H9 (cell line): ENCODE measurements at regions not wholly inside any gene's neighbourhood (a gene's known extent, or its start where the extent isn't known, plus 50 kb on each side); places are given as distances from the start of the nearest gene placed in this dataset.

Experiments
- DNase-seq: peaks from one replicate; pipeline ENCODE4 v3.0.0-alpha.2; 2017
- H2AFZ ChIP-seq: one replicate; pipeline ENCODE4 v1.6.1; 2013; ENCODE audit warnings: mild to moderate bottlenecking, low read length, control low read depth, moderate library complexity
- H2AK5ac ChIP-seq: 2 replicates; pipeline ENCODE4 v1.6.1; 2013; ENCODE audit warnings: low read length, control low read depth, mixed read lengths; ENCODE audit not compliant: insufficient read length
- H2BK120ac ChIP-seq: one replicate; pipeline ENCODE4 v1.6.1; 2013; ENCODE audit warnings: low read depth, mild to moderate bottlenecking, low read length, control low read depth, inconsistent platforms; ENCODE audit not compliant: poor library complexity, severe bottlenecking
- H2BK12ac ChIP-seq: 2 replicates; pipeline ENCODE4 v1.6.1; 2013; ENCODE audit warnings: low read length, control low read depth, mixed read lengths, low read depth; ENCODE audit not compliant: insufficient read length
- H2BK15ac ChIP-seq: 2 replicates; pipeline ENCODE4 v1.6.1; 2013; ENCODE audit warnings: low read depth, low read length, control low read depth
- H2BK20ac ChIP-seq: one replicate; pipeline ENCODE4 v1.6.1; 2013; ENCODE audit warnings: low read depth, mild to moderate bottlenecking, low read length, control low read depth, inconsistent platforms; ENCODE audit not compliant: poor library complexity, severe bottlenecking
- H2BK5ac ChIP-seq: 2 replicates; pipeline ENCODE4 v1.6.1; 2013; ENCODE audit warnings: low read length, control low read depth, mixed read lengths; ENCODE audit not compliant: insufficient read length
- H3K14ac ChIP-seq: 2 replicates; pipeline ENCODE4 v1.6.1; 2013; ENCODE audit warnings: low read length, control low read depth; ENCODE audit not compliant: insufficient read depth
- H3K18ac ChIP-seq: 2 replicates; pipeline ENCODE4 v1.6.1; 2013; ENCODE audit warnings: low read depth, mild to moderate bottlenecking, mixed read lengths, low read length, control low read depth; ENCODE audit not compliant: insufficient read length
- H3K23ac ChIP-seq: 2 replicates; pipeline ENCODE4 v1.6.1; 2013; ENCODE audit warnings: low read length, control low read depth, mixed read lengths, low read depth; ENCODE audit not compliant: insufficient read length
- H3K23me2 ChIP-seq: 2 replicates; pipeline ENCODE4 v1.6.1; 2013; ENCODE audit warnings: low read depth, mild to moderate bottlenecking, mixed read lengths, low read length, control low read depth; ENCODE audit not compliant: insufficient read length, poor library complexity, severe bottlenecking
- H3K27ac ChIP-seq: 2 replicates; pipeline ENCODE4 v1.5.1; 2013; ENCODE audit warnings: low read length, control low read depth, mixed read lengths, low read depth; ENCODE audit not compliant: insufficient read length
- H3K27me3 ChIP-seq: 2 replicates; pipeline ENCODE4 v1.6.1; 2013; ENCODE audit warnings: low read length, control low read depth, inconsistent platforms; ENCODE audit not compliant: insufficient read depth
- H3K4ac ChIP-seq: 2 replicates; pipeline ENCODE4 v1.6.1; 2013; ENCODE audit warnings: low read depth, mild to moderate bottlenecking, control low read depth, inconsistent platforms, low read length, moderate library complexity
- H3K4me1 ChIP-seq: 2 replicates; pipeline ENCODE4 v1.6.1; 2013; ENCODE audit warnings: low read length, control low read depth, inconsistent platforms; ENCODE audit not compliant: insufficient read depth
- H3K4me2 ChIP-seq: 2 replicates; pipeline ENCODE4 v1.6.1; 2013; ENCODE audit warnings: low read length, control low read depth, mixed read lengths; ENCODE audit not compliant: insufficient read length, insufficient read depth
- H3K56ac ChIP-seq: 2 replicates; pipeline ENCODE4 v1.6.1; 2013; ENCODE audit warnings: low read depth, mild to moderate bottlenecking, mixed read lengths, low read length, control low read depth; ENCODE audit not compliant: insufficient read length
- H3K79me1 ChIP-seq: 2 replicates; pipeline ENCODE4 v1.6.1; 2013; ENCODE audit warnings: low read depth, mild to moderate bottlenecking, moderate library complexity, low read length, control low read depth, inconsistent platforms; ENCODE audit not compliant: insufficient read depth, poor library complexity, severe bottlenecking
- H3K79me2 ChIP-seq: 2 replicates; pipeline ENCODE4 v1.6.1; 2013; ENCODE audit warnings: low read length, control low read depth, inconsistent platforms; ENCODE audit not compliant: insufficient read depth
- H3K9ac ChIP-seq: 2 replicates; pipeline ENCODE4 v1.6.1; 2013; ENCODE audit warnings: low read length, control low read depth, mixed read lengths; ENCODE audit not compliant: insufficient read length; ENCODE audit errors: extremely low read depth
- H3K9me3 ChIP-seq: one replicate; pipeline ENCODE4 v1.6.1; 2013; ENCODE audit warnings: low read depth, low read length, inconsistent platforms; ENCODE audit not compliant: control insufficient read depth
- H3T11ph ChIP-seq: one replicate; pipeline ENCODE4 v1.6.1; 2013; ENCODE audit warnings: mild to moderate bottlenecking, low read length, control low read depth, inconsistent platforms
- H4K20me1 ChIP-seq: one replicate; pipeline ENCODE4 v1.6.1; 2013; ENCODE audit not compliant: control insufficient read depth, insufficient read length, insufficient read depth
- H4K5ac ChIP-seq: 2 replicates; pipeline ENCODE4 v1.6.1; 2013; ENCODE audit warnings: low read depth, mild to moderate bottlenecking, mixed read lengths, low read length, control low read depth; ENCODE audit not compliant: insufficient read length
- H4K8ac ChIP-seq: replicated peaks from 2 replicates; pipeline ENCODE4 v1.6.1; 2013; ENCODE audit warnings: low read length, control low read depth, mixed read lengths, low read depth; ENCODE audit not compliant: insufficient read length
- H4K91ac ChIP-seq: 2 replicates; pipeline ENCODE4 v1.6.1; 2013; ENCODE audit warnings: low read depth, mild to moderate bottlenecking, moderate library complexity, mixed read lengths, low read length, control low read depth; ENCODE audit not compliant: insufficient read length
- H3K27ac Mint-ChIP-seq, 3 experiments: 2 replicates in 2 of 3; 3 replicates in 1 of 3; pipeline ENCODE4 v1.8.0; 2020 to 2021; ENCODE audit warnings: mixed read lengths in 3 of 3, mild to moderate bottlenecking in 1 of 3, moderate library complexity in 1 of 3
- H3K27me3 Mint-ChIP-seq: 2 replicates; pipeline ENCODE4 v1.8.0; 2021; ENCODE audit warnings: low read depth, mild to moderate bottlenecking, moderate library complexity, mixed read lengths
- H3K36me3 Mint-ChIP-seq, 3 experiments: 2 replicates in 2 of 3; 3 replicates in 1 of 3; pipeline ENCODE4 v1.8.0; 2020 to 2021; ENCODE audit warnings: low read depth in 3 of 3, mixed read lengths in 3 of 3; ENCODE audit not compliant: insufficient read depth in 1 of 3
- H3K4me1 Mint-ChIP-seq, 2 experiments: 2 replicates each; pipeline ENCODE4 v1.8.0; 2020; ENCODE audit warnings: mixed read lengths in 2 of 2
- H3K4me3 Mint-ChIP-seq, 2 experiments: 2 replicates in 1 of 2; 3 replicates in 1 of 2; pipeline ENCODE4 v1.8.0; 2020 to 2021; ENCODE audit warnings: mild to moderate bottlenecking in 2 of 2, mixed read lengths in 2 of 2, moderate library complexity in 1 of 2
- H3K9me3 Mint-ChIP-seq, 2 experiments: 2 replicates in 1 of 2; 3 replicates in 1 of 2; pipeline ENCODE4 v1.8.0; 2020; ENCODE audit warnings: mild to moderate bottlenecking in 2 of 2, mixed read lengths in 2 of 2, moderate library complexity in 1 of 2
- CTCF ChIP-seq: fragments of 200-600 bp; sonication (generic); conservative IDR thresholded peaks from 3 replicates; pipeline ENCODE4 v1.8.0; 2021; ENCODE audit warnings: antibody characterized with exemption, mild to moderate bottlenecking
- WGBS: extraction: QIAGEN DNeasy Blood & Tissue Kit; methylation state at CpG from one replicate; pipeline ENCODE4 v1.1.7; 2013; ENCODE audit warnings: missing lambda C conversion rate, low lambda C conversion rate, mixed read lengths; ENCODE audit not compliant: insufficient read length; ENCODE audit errors: extremely low coverage; 5-methylcytosine and 5-hydroxymethylcytosine counted together

GRCh38 chr6:133683606-133684005 is 205.3 kb upstream of the TCF21 start:
- no peaks in the 10 kb centered on the region for H4K20me1 ChIP-seq
- no peak overlapping the region for H2BK120ac ChIP-seq
- H3T11ph ChIP-seq: no peak overlapping the region
- no peak overlapping the region for H3K9ac ChIP-seq
- no peak overlapping the region for H2BK20ac ChIP-seq
- no peak overlapping the region for H2BK5ac ChIP-seq
- H3K79me1 ChIP-seq: no peaks in the 10 kb centered on the region
- Mint-ChIP-seq H3K27ac (no peak overlapping the region), H3K9me3 (no peaks in the 10 kb centered on the region), H3K4me1 (peaks cover 33 to 36% of the 10 kb centered on the region in 2 experiments), H3K27me3 (no peaks in the 10 kb centered on the region), H3K4me3 (no peak overlapping the region), H3K36me3 (no peaks in the 10 kb centered on the region)
- H3K18ac ChIP-seq: no peak overlapping the region
- H3K9me3 ChIP-seq: no peaks in the 10 kb centered on the region
- no peak overlapping the region for H3K4me2 ChIP-seq
- no peak for TF ChIP-seq CTCF
- no peaks in the 10 kb centered on the region for H3K79me2 ChIP-seq
- no peak overlapping the region for H2AFZ ChIP-seq
- H2BK12ac ChIP-seq: no peak overlapping the region
- H4K8ac ChIP-seq: no peak overlapping the region
- H3K23ac ChIP-seq: no peak overlapping the region
- no peak overlapping the region for H4K91ac ChIP-seq
- H3K27ac ChIP-seq: no peak overlapping the region
- H2BK15ac ChIP-seq: no peak overlapping the region
- H3K14ac ChIP-seq: no peak overlapping the region
- no peaks in the 10 kb centered on the region for H3K23me2 ChIP-seq
- H3K4ac ChIP-seq: no peak overlapping the region
- H3K4me1 ChIP-seq: peaks cover 14% of the 10 kb centered on the region; the same call in 1 of the 2 replicates
- no peaks in the 10 kb centered on the region for H3K27me3 ChIP-seq
- WGBS: no CpG with 5 or more reads among the region's 2 CpGs
- no peak overlapping the region for H3K56ac ChIP-seq
- no peak overlapping the region for H4K5ac ChIP-seq
- no peak overlapping the region for H2AK5ac ChIP-seq
- DNase-seq: no peak
